ENCODE measurements at regions not wholly inside any gene's neighbourhood (a gene's known extent, or its start where the extent isn't known, plus 50 kb on each side); places are given as distances from the start of the nearest gene placed in this dataset.

GRCh38 chr4:147117431-147117830, 171.8 kb upstream of the TTC29 start:
- Histone ChIP-seq H3K36me3 (ENCODE audit: control insufficient read depth in 2 of 2, extremely low read depth in 1 of 2, insufficient read depth in 2 of 2, low read length in 2 of 2) (no peaks in the 10 kb centered on the region), H3K79me2 (ENCODE audit: control insufficient read depth, insufficient read depth, low read length) (no peaks in the 10 kb centered on the region), H4K20me1 (ENCODE audit: control insufficient read depth, extremely low read depth, insufficient read depth, low read length) (no peaks in the 10 kb centered on the region), H3K9me1 (ENCODE audit: control insufficient read depth, extremely low read depth, insufficient read depth, low read length) (no peaks in the 10 kb centered on the region), H3K9me3 (ENCODE audit: control insufficient read depth, low read depth, low read length) (no peaks in the 10 kb centered on the region), H2AFZ (ENCODE audit: control insufficient read depth, low read length) (peak overlapping the region; percentile 56), H3K4me3 (ENCODE audit: control insufficient read depth in 2 of 3, extremely low read depth in 1 of 3, insufficient read depth in 2 of 3, low read depth in 1 of 3, low read length in 3 of 3) (no peak overlapping the region), H3K27ac (ENCODE audit: control insufficient read depth, insufficient read depth, low read length) (no peak overlapping the region), H3K27me3 (ENCODE audit: control insufficient read depth, extremely low read depth, insufficient read depth, low read length) (no peaks in the 10 kb centered on the region), H3K4me2 (ENCODE audit: control insufficient read depth, extremely low read depth, insufficient read depth, low read depth, low read length) (no peak overlapping the region), H3K4me1 (ENCODE audit: control insufficient read depth, extremely low read depth, insufficient read depth, low read length) (no peaks in the 10 kb centered on the region), H3K9ac (ENCODE audit: control insufficient read depth, extremely low read depth, insufficient read depth, low read length) (no peak overlapping the region)
- FAIRE-seq (no peak), DNase-seq (ENCODE audit: low read depth, low spot score) (no peak)
- dilution Hi-C loops (cut with MboI; ENCODE audit: extremely low pct_ligation_motif_present, low sequenced_read_pairs), result no loop called here
- TF ChIP-seq CTCF (optimal IDR thresholded peaks at IDR 0.05 in 1 of 3, IDR thresholded peaks at IDR 0.05 in 1 of 3, conservative IDR thresholded peaks at IDR 0.05 in 1 of 3; ENCODE audit: extremely low read depth in 1 of 3, insufficient read depth in 2 of 3, low read length in 3 of 3), result no peak
- no peak for TF ChIP-seq EZH2 (IDR thresholded peaks at IDR 0.05; ENCODE audit: low read length)

GRCh38 chr4:147118528-147118927, 172.9 kb upstream of the TTC29 start:
- no peaks in the 10 kb centered on the region for H3K9me3 ChIP-seq (ENCODE audit: control insufficient read depth, low read depth, low read length)
- dilution Hi-C loops (cut with MboI; ENCODE audit: extremely low pct_ligation_motif_present, low sequenced_read_pairs), result no loop called here
- H4K20me1 ChIP-seq (ENCODE audit: control insufficient read depth, extremely low read depth, insufficient read depth, low read length), result no peaks in the 10 kb centered on the region
- no peaks in the 10 kb centered on the region for H3K79me2 ChIP-seq (ENCODE audit: control insufficient read depth, insufficient read depth, low read length)
- H3K36me3 ChIP-seq (ENCODE audit: control insufficient read depth in 2 of 2, extremely low read depth in 1 of 2, insufficient read depth in 2 of 2, low read length in 2 of 2), result no peaks in the 10 kb centered on the region
- H2AFZ ChIP-seq (ENCODE audit: control insufficient read depth, low read length), result no peak overlapping the region
- no peak for DNase-seq (ENCODE audit: low read depth, low spot score)
- no peaks in the 10 kb centered on the region for H3K9me1 ChIP-seq (ENCODE audit: control insufficient read depth, extremely low read depth, insufficient read depth, low read length)
- no peak overlapping the region for H3K9ac ChIP-seq (ENCODE audit: control insufficient read depth, extremely low read depth, insufficient read depth, low read length)
- H3K27ac ChIP-seq (ENCODE audit: control insufficient read depth, insufficient read depth, low read length), result no peak overlapping the region
- FAIRE-seq, result no peak
- no peak overlapping the region for H3K4me2 ChIP-seq (ENCODE audit: control insufficient read depth, extremely low read depth, insufficient read depth, low read depth, low read length)
- H3K4me3 ChIP-seq (ENCODE audit: control insufficient read depth in 2 of 3, extremely low read depth in 1 of 3, insufficient read depth in 2 of 3, low read depth in 1 of 3, low read length in 3 of 3), result no peak overlapping the region
- no peaks in the 10 kb centered on the region for H3K27me3 ChIP-seq (ENCODE audit: control insufficient read depth, extremely low read depth, insufficient read depth, low read length)
- H3K4me1 ChIP-seq (ENCODE audit: control insufficient read depth, extremely low read depth, insufficient read depth, low read length), result no peaks in the 10 kb centered on the region
- no peak for TF ChIP-seq CTCF (optimal IDR thresholded peaks at IDR 0.05 in 1 of 3, IDR thresholded peaks at IDR 0.05 in 1 of 3, conservative IDR thresholded peaks at IDR 0.05 in 1 of 3; ENCODE audit: extremely low read depth in 1 of 3, insufficient read depth in 2 of 3, low read length in 3 of 3)
- TF ChIP-seq EZH2 (IDR thresholded peaks at IDR 0.05; ENCODE audit: low read length), result no peak
